WI38 (cell line): ENCODE measurements at regions not wholly inside any gene's neighbourhood (a gene's known extent, or its start where the extent isn't known, plus 50 kb on each side); places are given as distances from the start of the nearest gene placed in this dataset.

Source experiments
- H3K4me3 ChIP-seq: 2 replicates; pipeline ENCODE4 v1.5.1; 2011; ENCODE audit warnings: low read depth, mild to moderate bottlenecking, control low read depth, low read length
- TF ChIP-seq, protein P1 (sequence below): IDR thresholded peaks from 2 replicates; pipeline ENCODE4 v1.5.1; 2012; ENCODE audit warnings: low read depth, mild to moderate bottlenecking, control low read depth, low read length

DNA sequence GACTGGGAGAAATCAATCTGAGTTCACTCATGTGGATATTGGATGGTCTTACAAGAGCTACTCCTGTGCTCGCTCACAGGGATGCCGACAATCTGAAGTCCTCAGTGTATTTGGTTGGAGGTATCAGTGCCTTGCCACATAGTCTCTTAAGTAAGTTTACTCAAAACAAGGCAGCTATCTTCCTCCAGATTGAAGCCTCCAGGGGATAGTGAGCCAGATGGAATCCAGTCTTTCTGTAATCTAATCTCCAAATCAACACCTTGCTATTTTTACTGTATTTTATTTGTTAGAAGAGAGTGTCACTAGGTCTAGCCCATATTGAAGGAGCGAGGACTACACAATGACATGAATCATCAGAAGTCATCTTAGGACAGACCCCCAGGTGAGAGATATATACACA is 456.6 kb upstream of the POT1 start:
- TF ChIP-seq, protein P1, sequence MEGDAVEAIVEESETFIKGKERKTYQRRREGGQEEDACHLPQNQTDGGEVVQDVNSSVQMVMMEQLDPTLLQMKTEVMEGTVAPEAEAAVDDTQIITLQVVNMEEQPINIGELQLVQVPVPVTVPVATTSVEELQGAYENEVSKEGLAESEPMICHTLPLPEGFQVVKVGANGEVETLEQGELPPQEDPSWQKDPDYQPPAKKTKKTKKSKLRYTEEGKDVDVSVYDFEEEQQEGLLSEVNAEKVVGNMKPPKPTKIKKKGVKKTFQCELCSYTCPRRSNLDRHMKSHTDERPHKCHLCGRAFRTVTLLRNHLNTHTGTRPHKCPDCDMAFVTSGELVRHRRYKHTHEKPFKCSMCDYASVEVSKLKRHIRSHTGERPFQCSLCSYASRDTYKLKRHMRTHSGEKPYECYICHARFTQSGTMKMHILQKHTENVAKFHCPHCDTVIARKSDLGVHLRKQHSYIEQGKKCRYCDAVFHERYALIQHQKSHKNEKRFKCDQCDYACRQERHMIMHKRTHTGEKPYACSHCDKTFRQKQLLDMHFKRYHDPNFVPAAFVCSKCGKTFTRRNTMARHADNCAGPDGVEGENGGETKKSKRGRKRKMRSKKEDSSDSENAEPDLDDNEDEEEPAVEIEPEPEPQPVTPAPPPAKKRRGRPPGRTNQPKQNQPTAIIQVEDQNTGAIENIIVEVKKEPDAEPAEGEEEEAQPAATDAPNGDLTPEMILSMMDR: no peak
- H3K4me3 ChIP-seq: no peak overlapping the region

DNA sequence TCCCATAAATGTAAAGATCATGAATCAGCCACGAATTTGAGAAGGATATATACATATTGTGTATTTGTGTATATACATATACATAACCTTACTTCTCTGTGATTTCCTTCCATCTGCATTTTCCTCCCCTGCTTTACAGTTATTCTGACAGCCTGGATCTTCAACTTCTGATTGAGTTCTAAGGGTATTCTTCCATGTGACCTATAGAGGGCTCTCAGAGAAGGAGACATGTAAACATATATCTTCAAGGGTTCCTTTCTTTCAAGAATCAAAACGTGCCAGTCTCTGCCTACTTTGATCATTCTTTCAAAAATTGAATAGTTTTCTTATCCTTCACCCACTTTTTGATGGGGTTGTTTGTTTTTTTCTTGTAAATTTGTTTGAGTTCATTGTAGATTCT is 453.7 kb upstream of the POT1 start:
- TF ChIP-seq, protein P1: no peak
- no peak overlapping the region for H3K4me3 ChIP-seq

DNA sequence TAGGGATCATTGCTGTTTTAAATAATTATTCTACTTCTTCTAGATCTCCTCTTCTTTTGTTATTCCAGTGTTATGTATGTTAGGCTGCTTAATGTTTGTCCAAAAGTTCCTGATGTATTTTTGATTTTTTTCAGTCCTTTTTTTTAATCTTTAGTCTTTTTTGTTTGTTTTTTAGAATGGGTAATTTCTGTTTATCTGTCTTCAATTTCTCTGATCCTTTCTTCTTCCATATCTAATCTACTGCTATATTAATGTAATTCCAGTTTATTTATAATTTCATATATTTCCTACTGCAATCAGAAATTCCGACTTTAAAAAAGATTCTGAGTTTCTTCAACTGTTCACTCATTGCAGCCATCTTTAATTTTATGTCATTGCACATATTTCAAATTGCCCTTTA is 452.8 kb upstream of the POT1 start:
- H3K4me3 ChIP-seq: no peak overlapping the region
- TF ChIP-seq, protein P1: no peak

DNA sequence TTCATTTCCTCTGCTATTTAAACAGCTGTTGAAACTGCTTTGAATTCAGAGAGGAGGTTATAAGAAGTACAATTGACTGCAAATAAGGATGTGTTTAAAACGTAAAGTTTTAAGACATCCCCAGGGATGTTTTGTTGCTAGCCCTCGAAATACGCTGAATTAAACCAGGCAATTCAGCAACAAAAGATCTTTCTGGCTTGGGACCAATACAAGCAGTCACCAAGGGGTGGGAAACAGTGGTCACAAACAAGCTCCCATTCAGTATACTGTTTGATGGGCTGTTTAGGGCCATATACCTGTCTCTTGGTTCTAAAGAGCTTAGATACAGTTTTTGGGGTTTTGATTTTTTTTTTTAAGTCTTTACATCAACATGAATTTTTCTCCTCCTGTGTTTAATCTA is 446.3 kb upstream of the POT1 start:
- TF ChIP-seq, protein P1: no peak
- H3K4me3 ChIP-seq: no peak overlapping the region

DNA sequence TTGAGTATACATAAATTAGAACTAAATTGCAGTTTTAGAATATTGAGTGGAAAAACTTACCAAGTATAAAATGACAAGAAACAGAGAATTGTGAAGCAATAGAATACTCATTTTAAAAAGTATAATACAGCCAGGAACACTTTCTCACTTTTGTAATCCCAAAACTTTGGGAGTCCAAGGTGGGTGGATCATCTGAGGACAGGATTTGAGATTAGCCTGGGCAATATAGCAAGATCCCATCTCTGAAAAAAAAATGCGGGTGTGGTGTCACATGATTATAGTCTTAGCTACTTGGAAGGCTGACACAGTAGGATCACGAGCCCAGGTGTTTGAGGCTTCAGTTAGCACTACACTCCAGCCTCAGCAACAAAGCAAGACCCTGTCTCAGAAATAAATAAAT is 440.9 kb upstream of the POT1 start:
- no peak overlapping the region for H3K4me3 ChIP-seq
- TF ChIP-seq, protein P1: no peak

DNA sequence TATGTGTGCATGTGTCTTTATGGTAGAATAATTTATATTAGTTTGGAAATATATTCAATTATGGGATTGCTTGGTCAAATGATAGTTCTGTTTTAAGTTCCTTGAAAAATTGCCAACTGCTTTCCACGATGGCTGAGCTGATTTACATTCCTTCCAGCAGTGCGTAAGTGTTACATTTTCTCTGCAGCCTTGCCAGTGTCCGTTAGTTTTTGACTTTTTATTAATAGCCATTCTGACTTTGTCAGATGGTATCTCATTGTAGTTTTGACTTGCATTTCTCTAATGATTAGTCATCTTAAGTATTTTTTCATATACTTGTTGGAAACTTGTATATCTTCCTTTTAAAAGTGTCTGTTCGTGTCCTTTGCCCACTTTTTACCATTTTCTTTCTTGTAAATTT is 434.2 kb upstream of the POT1 start:
- TF ChIP-seq, protein P1: no peak

DNA sequence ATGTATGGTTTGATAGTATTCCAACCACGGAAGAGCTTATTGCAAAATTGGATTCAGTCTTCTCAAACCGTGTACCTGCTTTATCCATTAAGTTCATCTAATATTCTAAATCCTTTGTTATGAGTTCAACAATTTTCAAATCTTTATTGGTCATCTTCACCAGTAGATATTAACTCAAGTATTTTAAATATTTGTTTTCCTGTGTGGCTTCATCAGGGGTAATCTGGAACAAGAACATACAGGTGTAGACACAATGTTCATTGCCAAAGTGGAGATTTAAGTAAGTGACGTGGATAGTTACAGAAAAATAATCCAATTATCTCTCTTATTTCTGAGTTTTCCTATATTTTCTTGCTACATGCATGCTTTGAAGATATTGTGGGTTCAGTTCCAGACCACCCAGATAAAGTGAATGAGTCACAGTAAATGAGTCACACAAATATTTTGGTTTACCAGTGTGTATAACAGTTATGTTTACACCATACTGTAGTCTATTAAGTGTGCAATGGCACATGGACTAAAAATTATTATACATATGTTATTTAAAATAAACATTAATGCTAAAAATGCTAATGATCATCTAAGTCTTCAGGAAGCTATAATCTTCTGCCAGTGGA is 429.0 kb upstream of the POT1 start:
- TF ChIP-seq, protein P1: no peak
- no peak overlapping the region for H3K4me3 ChIP-seq

More for the DNA sequence above, 434.2 kb upstream of the POT1 start:
- no peak overlapping the region for H3K4me3 ChIP-seq
